CD1c-positive myeloid dendritic cell (primary cell): ENCODE measurements at regions not wholly inside any gene's neighbourhood (a gene's known extent, or its start where the extent isn't known, plus 50 kb on each side); places are given as distances from the start of the nearest gene placed in this dataset.

Experiments used
- DNase-seq: peaks from one replicate; pipeline ENCODE4 v3.0.0-alpha.2; 2016; ENCODE audit errors: extremely low spot score

DNA sequence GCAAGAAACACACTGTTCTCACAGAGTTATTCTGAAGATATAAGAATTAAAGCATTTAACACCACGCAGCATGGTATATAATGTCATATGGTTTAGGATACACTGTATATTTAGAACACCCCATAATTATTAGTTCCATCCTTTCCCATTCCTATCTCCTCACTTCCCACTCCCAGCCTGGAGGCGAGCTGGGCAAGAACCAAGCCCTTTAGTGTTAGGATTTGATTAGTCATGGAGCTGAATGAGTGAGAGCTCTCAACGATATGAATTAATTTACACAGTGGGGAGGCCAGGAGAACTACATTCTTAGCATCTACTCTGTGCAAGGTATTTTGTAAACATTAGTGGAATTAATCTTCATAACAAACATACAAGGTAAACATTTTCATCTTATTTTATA is 934.3 kb downstream of the DIAPH3 start:
- no peak for DNase-seq

GRCh38 chr13:59229861-59230260 is 933.9 kb downstream of the DIAPH3 start:
- DNase-seq = no peak

DNA sequence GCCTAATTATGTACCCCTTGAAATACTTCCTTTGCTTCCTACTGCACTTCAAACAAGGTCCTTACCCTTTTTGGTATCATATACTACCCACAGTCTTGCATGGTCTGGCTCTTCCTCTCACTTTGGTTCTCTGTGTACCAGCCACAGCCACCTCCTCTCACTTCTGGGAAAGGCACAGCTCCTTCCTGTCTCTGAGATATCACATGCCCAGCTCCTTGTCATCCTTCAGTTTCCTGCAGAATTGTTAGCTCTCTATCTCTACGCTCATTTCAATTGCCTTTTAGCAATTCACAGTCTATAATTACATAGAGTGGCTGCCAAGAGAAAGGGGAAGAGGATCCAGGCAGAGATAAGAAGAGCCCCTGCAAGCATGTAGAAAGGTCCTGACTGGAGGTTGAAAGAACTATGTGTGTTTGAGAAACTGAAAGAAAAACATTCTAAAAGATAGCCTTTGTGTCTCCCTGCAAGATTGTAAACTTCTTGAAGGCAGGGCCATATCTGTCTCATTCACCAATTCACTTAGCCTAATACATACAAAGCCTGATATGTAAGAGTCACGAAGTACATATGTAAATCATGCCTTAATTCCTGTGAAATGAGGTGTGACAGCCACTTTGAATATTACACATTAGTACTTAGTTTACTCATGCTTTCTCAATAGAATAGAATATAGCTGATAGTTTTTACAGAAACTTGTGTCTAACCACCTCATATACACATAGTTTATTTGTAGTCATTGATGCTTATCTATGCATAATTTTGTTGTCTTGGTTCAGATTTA is 933.1 kb downstream of the DIAPH3 start:
- DNase-seq = no peak

DNA sequence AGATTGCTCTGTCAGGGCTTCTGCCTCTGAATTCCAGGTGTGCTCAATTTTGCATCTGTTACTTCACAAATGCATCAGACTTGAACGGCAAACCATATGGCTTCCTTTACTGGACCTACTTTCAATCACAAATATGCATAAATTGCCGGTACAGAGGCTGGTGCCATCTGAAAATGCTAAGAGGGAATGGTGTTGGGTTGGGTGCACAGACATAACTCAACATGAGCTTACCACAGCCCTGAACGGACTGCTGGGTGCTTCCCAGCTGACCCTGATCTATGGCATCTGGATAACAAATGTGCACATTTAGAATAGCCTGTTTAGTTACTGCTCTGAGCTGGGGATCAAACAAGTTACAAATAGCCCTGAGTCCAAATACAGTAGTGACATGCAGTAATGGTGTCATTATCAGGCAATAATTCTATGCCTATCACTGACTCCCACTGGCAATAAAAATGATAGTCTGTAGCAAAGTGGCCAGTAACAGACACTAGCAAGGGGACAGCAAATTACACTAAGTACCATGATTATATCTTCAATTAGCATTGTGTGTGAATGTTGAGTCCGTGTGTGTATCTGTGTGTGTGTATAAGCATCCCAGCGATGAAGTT is 927.3 kb downstream of the DIAPH3 start:
- DNase-seq = no peak

DNA sequence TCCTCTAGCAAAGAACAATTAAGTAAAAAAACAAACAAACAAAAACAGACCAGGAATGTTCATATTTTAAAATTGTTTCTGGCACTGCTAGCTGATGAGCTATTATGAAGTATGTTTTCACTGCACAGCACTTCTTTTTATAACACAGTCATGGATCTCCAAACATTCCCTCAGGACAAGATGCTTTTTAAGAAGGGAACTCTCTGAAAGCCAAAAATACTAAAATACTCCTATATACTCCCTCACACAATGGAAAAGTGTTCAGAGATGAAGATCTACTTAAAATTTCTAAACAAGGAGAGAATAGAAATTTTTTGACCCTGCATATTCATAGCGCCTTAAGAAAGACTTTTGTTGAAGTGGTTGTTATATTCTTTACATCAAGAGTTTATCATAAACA is 926.8 kb downstream of the DIAPH3 start:
- DNase-seq = no peak

- no peak for DNase-seq
Observed at GRCh38 chr13:59247171-59247570, 916.6 kb downstream of the DIAPH3 start.

DNA sequence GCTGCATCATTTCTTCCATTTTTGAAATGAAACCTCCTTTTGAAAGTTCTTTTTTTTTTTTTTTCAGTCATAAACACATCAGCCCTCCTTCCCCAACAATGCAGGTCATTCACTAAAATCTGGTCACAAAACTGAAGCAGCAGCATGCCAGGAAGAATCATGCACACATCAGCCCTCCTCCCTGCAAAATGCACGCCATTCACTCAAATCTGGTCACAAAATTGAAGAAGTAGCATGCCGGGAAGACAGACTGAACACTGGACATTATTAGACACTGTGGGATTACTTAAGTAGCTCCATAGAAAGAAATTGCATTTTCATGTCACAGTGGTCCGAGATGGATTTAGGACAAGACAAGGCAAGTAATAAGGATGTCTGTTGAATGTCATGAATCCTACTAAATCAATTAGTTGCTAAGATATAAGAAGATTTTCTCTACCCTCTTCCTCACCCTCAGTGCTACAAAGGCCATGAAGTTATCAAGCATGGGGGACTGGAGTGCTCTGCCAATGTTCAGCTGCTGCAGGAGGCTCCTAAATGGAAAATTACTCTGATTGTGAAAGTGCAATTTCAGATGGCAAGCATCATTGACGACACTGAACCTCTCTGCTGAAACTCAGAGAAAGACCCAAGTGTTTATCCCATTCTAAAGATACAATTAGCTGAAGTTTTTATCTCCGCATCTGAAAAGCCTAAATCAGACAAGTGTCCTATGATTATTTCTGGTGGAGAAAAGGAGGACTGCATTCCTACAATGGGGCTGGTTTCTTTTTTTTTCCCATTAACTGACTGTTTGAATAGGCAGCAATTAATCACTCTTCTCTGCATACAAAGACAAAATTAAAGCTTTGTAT is 913.2 kb downstream of the DIAPH3 start:
- no peak for DNase-seq

DNA sequence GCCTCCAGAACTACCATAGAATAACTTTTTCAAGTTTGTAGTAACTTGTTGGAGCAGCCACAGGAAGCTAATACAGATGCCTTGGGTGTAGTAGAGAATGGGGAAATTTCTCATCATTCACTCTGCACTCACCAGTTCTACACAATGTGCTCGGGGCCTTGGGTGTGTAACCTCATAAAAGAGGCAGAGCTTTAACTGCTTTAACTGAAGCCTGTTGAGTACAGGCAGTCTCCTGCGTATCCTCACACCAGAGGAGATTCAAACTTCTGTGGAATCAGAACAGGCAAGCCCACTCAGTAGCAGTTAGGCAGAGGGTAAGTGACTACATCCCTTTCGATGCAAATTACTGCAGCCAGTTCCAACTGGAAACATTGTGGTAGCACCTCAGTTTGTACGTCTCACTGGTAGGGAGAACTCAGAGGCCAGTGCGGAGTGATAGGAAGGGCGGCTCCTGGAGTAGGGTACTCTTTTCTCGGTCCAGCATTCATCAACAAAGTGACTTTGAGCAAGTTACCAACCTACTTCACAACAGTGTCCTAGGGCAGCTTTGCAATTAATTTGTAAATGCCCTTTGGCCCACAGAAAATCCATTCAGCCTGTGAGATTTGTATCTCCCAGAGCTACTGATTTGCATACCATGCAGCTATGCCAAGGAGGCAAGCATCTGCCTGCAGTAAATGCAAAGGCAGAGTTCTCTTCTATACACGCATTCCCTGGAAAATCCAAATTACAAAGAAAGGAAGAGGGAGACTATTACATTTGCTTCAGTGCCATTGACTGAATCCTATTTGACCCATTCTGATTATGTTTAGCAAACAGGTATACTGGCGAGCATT is 904.3 kb downstream of the DIAPH3 start:
- DNase-seq = no peak

DNA sequence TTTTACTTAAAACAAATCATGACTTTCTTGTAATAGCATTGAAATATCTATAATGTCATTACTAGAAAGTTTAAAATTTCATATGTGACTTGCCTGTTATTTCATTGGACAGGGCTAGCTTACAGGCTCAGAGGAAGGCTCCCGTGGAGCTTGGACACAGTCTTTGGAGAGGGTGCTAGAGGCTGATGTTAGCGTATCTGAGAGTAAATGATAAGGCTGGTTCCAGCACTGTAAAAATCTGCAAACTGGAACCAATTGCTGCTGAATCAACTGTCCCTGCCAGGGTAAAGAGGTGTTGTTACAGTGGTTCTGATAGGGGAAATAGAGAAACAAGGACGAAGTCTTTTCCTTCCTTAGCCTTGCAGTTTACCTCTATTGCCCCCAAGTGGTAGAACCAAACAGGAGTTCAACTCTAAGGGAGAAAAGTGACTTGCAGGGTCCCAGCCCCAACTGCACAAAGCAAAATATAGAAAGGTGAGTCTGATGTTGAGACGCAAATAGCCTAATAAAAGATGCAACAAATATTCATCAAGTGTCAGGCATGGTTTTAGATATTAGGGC is 901.7 kb downstream of the DIAPH3 start:
- DNase-seq = no peak

DNA sequence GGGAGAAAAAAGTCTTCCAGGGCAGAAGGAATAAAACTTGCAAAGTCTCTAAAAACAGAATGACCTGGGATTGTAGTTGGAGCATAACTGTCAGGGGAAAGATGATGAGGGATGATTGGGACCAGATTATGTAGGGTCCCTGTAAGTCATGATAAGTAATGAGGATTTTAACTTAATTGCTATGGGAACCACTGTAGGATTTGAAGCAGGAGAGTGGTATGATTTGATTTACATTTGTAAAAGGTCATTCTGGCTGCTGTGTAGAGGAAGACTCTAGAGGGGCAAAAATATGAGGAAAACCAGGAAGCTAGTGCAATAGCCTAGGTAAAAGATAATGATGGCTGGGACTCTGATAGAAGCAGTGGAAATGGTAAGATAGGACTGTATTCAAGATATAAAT is 900.2 kb downstream of the DIAPH3 start:
- DNase-seq = no peak

GRCh38 chr13:59266478-59267063 is 897.2 kb downstream of the DIAPH3 start:
- DNase-seq = no peak

GRCh38 chr13:59269476-59269875 is 894.3 kb downstream of the DIAPH3 start:
- DNase-seq = no peak

DNA sequence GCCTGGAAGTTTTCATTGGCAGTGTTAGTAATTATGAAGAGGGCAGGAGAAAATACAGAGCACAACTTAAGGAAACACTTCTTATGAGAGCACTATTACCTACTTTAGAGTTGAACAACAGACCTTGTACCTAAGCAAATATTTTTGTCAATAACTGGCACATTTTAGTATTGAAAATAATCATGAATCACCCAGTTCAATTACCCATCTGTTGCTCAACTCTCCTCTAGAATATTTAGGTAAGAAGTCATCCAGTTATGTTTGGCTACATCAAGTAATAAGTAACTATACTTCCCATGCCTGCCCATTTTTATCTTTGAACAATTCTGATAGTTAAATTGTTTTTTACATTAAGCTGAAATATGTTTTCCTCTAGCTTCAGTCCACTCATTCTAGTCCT is 893.4 kb downstream of the DIAPH3 start:
- DNase-seq = no peak

- DNase-seq = no peak
Observed at GRCh38 chr13:59274958-59275727, 888.6 kb downstream of the DIAPH3 start.

DNA sequence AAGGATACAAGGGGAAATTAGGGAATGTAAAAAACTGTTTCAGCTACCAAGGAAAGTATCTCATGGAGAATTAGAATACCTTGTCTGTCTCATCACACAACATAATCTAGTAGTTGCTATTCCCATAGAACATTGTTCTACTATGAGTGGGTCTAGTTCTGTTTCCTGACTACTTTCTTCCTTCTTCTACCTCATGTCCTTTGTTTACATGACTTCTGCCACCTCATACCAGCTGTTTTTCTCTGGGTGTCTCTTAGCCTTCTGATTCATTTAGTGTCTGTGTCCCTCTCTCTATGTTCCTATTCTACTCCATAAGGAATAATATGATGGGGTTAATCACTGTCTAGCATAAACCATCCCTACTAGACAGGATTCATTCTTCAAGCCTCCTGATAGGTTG is 887.3 kb downstream of the DIAPH3 start:
- DNase-seq = no peak

- no peak for DNase-seq
Observed at GRCh38 chr13:59277106-59277505, 886.6 kb downstream of the DIAPH3 start.

- DNase-seq = no peak
Observed at GRCh38 chr13:59279028-59279427, 884.7 kb downstream of the DIAPH3 start.

GRCh38 chr13:59279576-59279975 is 884.2 kb downstream of the DIAPH3 start:
- no peak for DNase-seq

GRCh38 chr13:59280297-59280696 is 883.4 kb downstream of the DIAPH3 start:
- DNase-seq = no peak

DNA sequence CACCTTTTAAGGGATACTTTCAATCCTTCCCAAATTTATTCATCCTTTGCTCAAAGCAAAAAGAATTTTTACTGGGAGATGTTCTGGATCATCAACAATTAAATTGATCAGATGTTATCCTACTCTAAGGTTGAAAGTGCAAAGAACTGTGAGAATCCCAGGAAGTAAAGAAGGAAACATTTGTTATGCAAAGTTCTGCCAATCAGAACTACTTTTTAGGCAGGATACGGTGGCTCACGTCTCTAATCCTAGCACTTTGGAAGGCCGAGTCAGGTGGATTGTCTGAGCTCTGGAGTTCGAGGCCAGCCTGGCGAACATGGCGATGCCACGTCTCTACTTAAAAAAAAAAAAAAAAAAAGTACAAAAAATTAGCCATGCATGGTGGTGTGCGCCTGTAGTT is 882.3 kb downstream of the DIAPH3 start:
- no peak for DNase-seq
